ENCODE measurements at regions not wholly inside any gene's neighbourhood (a gene's known extent, or its start where the extent isn't known, plus 50 kb on each side); places are given as distances from the start of the nearest gene placed in this dataset.

- no peak for DNase-seq
- H3K4me3 ChIP-seq = no peak overlapping the region
- peak in 2 of 4 donors; percentile 11 to 22 for ATAC-seq
- TF ChIP-seq POLR2A (IDR thresholded peaks at IDR 0.05) = no peak
- no peak for TF ChIP-seq CTCF (IDR thresholded peaks at IDR 0.05)
- H3K9me3 ChIP-seq = no peaks in the 10 kb centered on the region
- H3K27ac ChIP-seq = peak overlapping the region in 1 of 12 donors; percentile 50
- no peaks in the 10 kb centered on the region for H3K36me3 ChIP-seq
- peaks cover 0 to 14% (median 0%) of the 10 kb centered on the region in 12 donors for H3K4me1 ChIP-seq
- WGBS, 4 donors = 68 to 80% (median 75%) methylated on average over 2 of the region's 2 CpGs
- peaks cover 0 to 4% (median 0%) of the 10 kb centered on the region in 9 donors for H3K27me3 ChIP-seq
- intact Hi-C loops (cut with DNase I) = no loop called here
Observed at GRCh38 chr12:58584880-58585279, 335.4 kb downstream of the LRIG3 start.

DNA sequence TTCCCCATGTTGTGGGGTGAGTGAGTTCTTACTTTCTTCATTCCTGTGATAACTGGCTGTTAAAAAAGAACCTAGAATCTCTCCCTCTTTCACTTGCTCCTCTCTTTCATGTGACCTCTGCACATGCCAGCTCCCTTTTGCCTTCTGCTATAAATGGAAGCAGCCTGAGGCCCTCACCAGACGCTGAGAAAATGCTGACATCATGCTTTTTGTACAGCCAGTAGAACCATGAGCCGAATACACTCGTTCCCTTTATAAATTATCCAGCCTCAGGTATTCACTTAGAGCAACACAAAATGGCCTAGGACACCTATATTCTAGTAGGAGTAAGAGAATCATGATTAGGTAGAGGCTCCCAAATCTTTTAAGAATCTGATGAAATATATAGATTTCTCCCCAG lies 333.5 kb downstream of the LRIG3 start:
- Histone ChIP-seq H3K27me3 (no peaks in the 10 kb centered on the region), H3K4me3 (no peak overlapping the region), H3K9me3 (no peaks in the 10 kb centered on the region), H3K36me3 (no peaks in the 10 kb centered on the region), H3K27ac (no peak overlapping the region), H3K4me1 (peaks cover 0 to 14% (median 0%) of the 10 kb centered on the region in 12 donors)
- no peak for TF ChIP-seq POLR2A (IDR thresholded peaks at IDR 0.05)
- no peak for TF ChIP-seq CTCF (IDR thresholded peaks at IDR 0.05)
- intact Hi-C loops (cut with DNase I) = no loop called here
- ATAC-seq (no peak), DNase-seq (no peak)
- 61 to 65% (median 63%) methylated on average over 3 of the region's 3 CpGs for WGBS, 4 donors

- WGBS, 4 donors = 73 to 81% (median 74%) methylated on average over 3 of the region's 3 CpGs
- H3K36me3 ChIP-seq = no peaks in the 10 kb centered on the region
- H3K4me1 ChIP-seq = peaks cover 0 to 10% (median 0%) of the 10 kb centered on the region in 12 donors
- intact Hi-C loops (cut with DNase I) = no loop called here
- no peak overlapping the region for H3K27ac ChIP-seq
- no peaks in the 10 kb centered on the region for H3K27me3 ChIP-seq
- ATAC-seq = no peak
- H3K4me3 ChIP-seq = no peak overlapping the region
- H3K9me3 ChIP-seq = no peaks in the 10 kb centered on the region
- TF ChIP-seq POLR2A (IDR thresholded peaks at IDR 0.05) (no peak), CTCF (IDR thresholded peaks at IDR 0.05) (no peak)
- DNase-seq = no peak
Observed at GRCh38 chr12:58588770-58589169, 331.5 kb downstream of the LRIG3 start.

DNA sequence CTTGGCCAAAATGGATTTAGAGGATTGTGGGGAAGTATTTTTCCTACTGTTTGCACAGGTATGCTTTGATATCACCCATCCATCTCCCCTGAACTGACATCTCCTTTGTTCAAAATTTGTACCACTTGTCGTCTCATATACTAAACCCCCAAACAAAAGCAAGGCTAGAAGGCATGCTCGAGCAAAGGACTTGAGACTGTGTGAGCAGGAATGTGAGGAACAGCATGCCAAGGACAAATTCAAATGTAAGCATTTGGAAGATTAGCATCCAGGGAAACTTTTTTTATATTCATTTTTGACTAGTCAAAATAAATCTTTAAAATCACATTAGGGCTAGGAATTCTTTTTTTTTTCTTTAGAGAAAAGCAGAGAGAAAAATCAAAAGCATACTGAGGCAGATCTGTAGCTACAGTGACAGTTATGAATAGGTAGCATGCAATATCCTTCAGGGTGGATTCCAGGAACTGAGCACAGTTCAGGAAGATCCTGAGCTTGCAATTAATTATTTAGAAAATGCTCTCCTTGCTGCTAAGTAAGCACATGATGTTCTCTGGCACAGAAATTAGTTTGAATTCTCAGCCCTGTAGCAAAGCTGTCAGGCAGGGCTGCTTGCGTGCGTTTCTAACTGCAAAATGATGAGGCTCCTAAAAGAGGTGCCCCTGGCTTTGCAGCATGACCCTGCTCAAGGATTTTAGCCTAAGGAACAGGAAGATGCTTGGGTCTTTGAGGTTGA lies 327.7 kb downstream of the LRIG3 start:
- Histone ChIP-seq H3K27me3 (no peaks in the 10 kb centered on the region), H3K4me1 (no peaks in the 10 kb centered on the region), H3K27ac (peak overlapping the region in 1 of 12 donors; percentile 13), H3K36me3 (no peaks in the 10 kb centered on the region), H3K9me3 (no peaks in the 10 kb centered on the region), H3K4me3 (no peak overlapping the region)
- ATAC-seq (no peak), DNase-seq (no peak)
- intact Hi-C loops (cut with DNase I) = no loop called here
- no peak for TF ChIP-seq CTCF (IDR thresholded peaks at IDR 0.05)
- no peak for TF ChIP-seq POLR2A (IDR thresholded peaks at IDR 0.05)
- WGBS, 4 donors = 75 to 87% (median 80%) methylated on average over 4 of the region's 4 CpGs
